ENCODE measurements at regions not wholly inside any gene's neighbourhood (a gene's known extent, or its start where the extent isn't known, plus 50 kb on each side); places are given as distances from the start of the nearest gene placed in this dataset.

- Histone ChIP-seq H3K4me1 (ENCODE audit: insufficient read depth, low read length) (no peaks in the 10 kb centered on the region), H3K79me2 (ENCODE audit: insufficient read depth, low read length) (no peaks in the 10 kb centered on the region), H3K9me3 (ENCODE audit: low read depth, low read length) (no peaks in the 10 kb centered on the region), H3K27ac (ENCODE audit: low read depth, low read length) (no peak overlapping the region), H3K4me3 (ENCODE audit: insufficient read depth, low read length) (no peak overlapping the region), H4K20me1 (ENCODE audit: insufficient read depth, low read length) (no peaks in the 10 kb centered on the region), H3K4me2 (ENCODE audit: insufficient read depth, low read length) (no peak overlapping the region), H2AFZ (ENCODE audit: low read length) (no peak overlapping the region), H3K27me3 (ENCODE audit: insufficient read depth, low read length) (peaks cover 34% of the 10 kb centered on the region), H3K36me3 (ENCODE audit: insufficient read depth, low read length) (no peaks in the 10 kb centered on the region)
- DNase-seq (ENCODE audit: insufficient read length, low spot score, missing footprints), result no peak
- TF ChIP-seq, protein P1, sequence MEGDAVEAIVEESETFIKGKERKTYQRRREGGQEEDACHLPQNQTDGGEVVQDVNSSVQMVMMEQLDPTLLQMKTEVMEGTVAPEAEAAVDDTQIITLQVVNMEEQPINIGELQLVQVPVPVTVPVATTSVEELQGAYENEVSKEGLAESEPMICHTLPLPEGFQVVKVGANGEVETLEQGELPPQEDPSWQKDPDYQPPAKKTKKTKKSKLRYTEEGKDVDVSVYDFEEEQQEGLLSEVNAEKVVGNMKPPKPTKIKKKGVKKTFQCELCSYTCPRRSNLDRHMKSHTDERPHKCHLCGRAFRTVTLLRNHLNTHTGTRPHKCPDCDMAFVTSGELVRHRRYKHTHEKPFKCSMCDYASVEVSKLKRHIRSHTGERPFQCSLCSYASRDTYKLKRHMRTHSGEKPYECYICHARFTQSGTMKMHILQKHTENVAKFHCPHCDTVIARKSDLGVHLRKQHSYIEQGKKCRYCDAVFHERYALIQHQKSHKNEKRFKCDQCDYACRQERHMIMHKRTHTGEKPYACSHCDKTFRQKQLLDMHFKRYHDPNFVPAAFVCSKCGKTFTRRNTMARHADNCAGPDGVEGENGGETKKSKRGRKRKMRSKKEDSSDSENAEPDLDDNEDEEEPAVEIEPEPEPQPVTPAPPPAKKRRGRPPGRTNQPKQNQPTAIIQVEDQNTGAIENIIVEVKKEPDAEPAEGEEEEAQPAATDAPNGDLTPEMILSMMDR (IDR thresholded peaks at IDR 0.05; ENCODE audit: extremely low read depth, low read depth, low read length), result no peak
Measured at GRCh38 chr1:204813522-204813921, 57.1 kb upstream of the NFASC start.

GRCh38 chr1:204814166-204814884 lies 56.3 kb upstream of the NFASC start:
- no peaks in the 10 kb centered on the region for H3K36me3 ChIP-seq (ENCODE audit: insufficient read depth, low read length)
- H2AFZ ChIP-seq (ENCODE audit: low read length), result no peak overlapping the region
- peaks cover 35% of the 10 kb centered on the region for H3K27me3 ChIP-seq (ENCODE audit: insufficient read depth, low read length)
- H3K4me3 ChIP-seq (ENCODE audit: insufficient read depth, low read length), result no peak overlapping the region
- no peaks in the 10 kb centered on the region for H3K4me1 ChIP-seq (ENCODE audit: insufficient read depth, low read length)
- no peak for DNase-seq (ENCODE audit: insufficient read length, low spot score, missing footprints)
- no peaks in the 10 kb centered on the region for H3K79me2 ChIP-seq (ENCODE audit: insufficient read depth, low read length)
- H3K4me2 ChIP-seq (ENCODE audit: insufficient read depth, low read length), result no peak overlapping the region
- no peaks in the 10 kb centered on the region for H3K9me3 ChIP-seq (ENCODE audit: low read depth, low read length)
- no peak overlapping the region for H3K27ac ChIP-seq (ENCODE audit: low read depth, low read length)
- TF ChIP-seq, protein P1 (IDR thresholded peaks at IDR 0.05; ENCODE audit: extremely low read depth, low read depth, low read length), result no peak
- H4K20me1 ChIP-seq (ENCODE audit: insufficient read depth, low read length), result no peaks in the 10 kb centered on the region

DNA sequence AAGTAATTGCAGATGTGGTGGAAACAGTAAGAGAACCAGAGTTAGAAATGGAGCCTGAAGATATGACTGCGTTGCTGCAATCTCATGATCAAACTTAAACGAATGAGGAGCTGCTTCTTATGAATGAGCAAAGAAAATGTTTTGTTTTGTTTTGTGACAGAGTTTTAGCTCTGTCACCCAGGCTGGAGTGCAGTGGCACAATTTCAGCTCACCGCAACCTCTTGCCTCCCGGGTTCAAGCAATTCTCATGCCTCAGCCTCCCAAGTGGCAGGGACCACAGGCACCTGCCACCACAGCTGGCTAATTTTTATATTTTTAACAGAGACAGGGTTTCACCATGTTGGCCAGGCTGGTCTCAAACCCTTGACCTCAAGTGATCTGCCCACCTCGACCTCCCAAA lies 53.3 kb upstream of the NFASC start:
- Histone ChIP-seq H3K4me2 (ENCODE audit: insufficient read depth, low read length) (no peak overlapping the region), H3K36me3 (ENCODE audit: insufficient read depth, low read length) (no peaks in the 10 kb centered on the region), H3K4me3 (ENCODE audit: insufficient read depth, low read length) (no peak overlapping the region), H4K20me1 (ENCODE audit: insufficient read depth, low read length) (no peaks in the 10 kb centered on the region), H3K4me1 (ENCODE audit: insufficient read depth, low read length) (no peaks in the 10 kb centered on the region), H3K79me2 (ENCODE audit: insufficient read depth, low read length) (no peaks in the 10 kb centered on the region), H2AFZ (ENCODE audit: low read length) (no peak overlapping the region), H3K27ac (ENCODE audit: low read depth, low read length) (no peak overlapping the region), H3K9me3 (ENCODE audit: low read depth, low read length) (no peaks in the 10 kb centered on the region), H3K27me3 (ENCODE audit: insufficient read depth, low read length) (peaks cover 45% of the 10 kb centered on the region)
- TF ChIP-seq, protein P1 (IDR thresholded peaks at IDR 0.05; ENCODE audit: extremely low read depth, low read depth, low read length), result no peak
- DNase-seq (ENCODE audit: insufficient read length, low spot score, missing footprints), result no peak

GRCh38 chr1:204818998-204819397 lies 51.7 kb upstream of the NFASC start:
- TF ChIP-seq, protein P1 (IDR thresholded peaks at IDR 0.05; ENCODE audit: extremely low read depth, low read depth, low read length), result no peak
- H3K79me2 ChIP-seq (ENCODE audit: insufficient read depth, low read length), result no peaks in the 10 kb centered on the region
- no peak overlapping the region for H3K4me3 ChIP-seq (ENCODE audit: insufficient read depth, low read length)
- H3K27ac ChIP-seq (ENCODE audit: low read depth, low read length), result no peak overlapping the region
- H3K4me2 ChIP-seq (ENCODE audit: insufficient read depth, low read length), result no peak overlapping the region
- no peaks in the 10 kb centered on the region for H3K36me3 ChIP-seq (ENCODE audit: insufficient read depth, low read length)
- no peaks in the 10 kb centered on the region for H4K20me1 ChIP-seq (ENCODE audit: insufficient read depth, low read length)
- no peaks in the 10 kb centered on the region for H3K9me3 ChIP-seq (ENCODE audit: low read depth, low read length)
- H3K4me1 ChIP-seq (ENCODE audit: insufficient read depth, low read length), result no peaks in the 10 kb centered on the region
- H3K27me3 ChIP-seq (ENCODE audit: insufficient read depth, low read length), result peaks cover 35% of the 10 kb centered on the region
- no peak overlapping the region for H2AFZ ChIP-seq (ENCODE audit: low read length)
- no peak for DNase-seq (ENCODE audit: insufficient read length, low spot score, missing footprints)

Measured in osteoblast (primary cell).